Mesodermal cell (in vitro differentiated cells): ENCODE measurements at regions not wholly inside any gene's neighbourhood (a gene's known extent, or its start where the extent isn't known, plus 50 kb on each side); places are given as distances from the start of the nearest gene placed in this dataset.
"Not testable (repeated sequence)": the region's sequence is repeated elsewhere in the genome, so short reads cannot be mapped to it uniquely, and the experiment has no call there.

Source experiments
- H3K27ac ChIP-seq: 2 replicates; pipeline ENCODE4 v1.7.0; 2013; ENCODE audit warnings: mild to moderate bottlenecking, low read depth, low read length, moderate library complexity; ENCODE audit not compliant: severe bottlenecking
- H3K36me3 ChIP-seq: 2 replicates; pipeline ENCODE4 v1.7.1; 2013; ENCODE audit warnings: mild to moderate bottlenecking, low read length, moderate library complexity; ENCODE audit not compliant: control insufficient read depth, insufficient read depth
- H3K4me1 ChIP-seq: one replicate; pipeline ENCODE4 v1.7.1; 2013; ENCODE audit warnings: mild to moderate bottlenecking, low read length; ENCODE audit not compliant: insufficient read depth, control insufficient read depth, poor library complexity, severe bottlenecking
- H3K4me3 ChIP-seq: 2 replicates; pipeline ENCODE4 v1.7.0; 2013; ENCODE audit warnings: low read length, control low read depth, mild to moderate bottlenecking; ENCODE audit not compliant: insufficient read depth, poor library complexity, severe bottlenecking; ENCODE audit errors: extremely low read depth
- H3K9me3 ChIP-seq: 2 replicates; pipeline ENCODE4 v1.7.1; 2013; ENCODE audit warnings: mild to moderate bottlenecking, low read length, moderate library complexity; ENCODE audit not compliant: control insufficient read depth
- WGBS, 2 experiments: methylation state at CpG; one replicate each; pipeline ENCODE4 v1.1.5; 2013; ENCODE audit warnings: missing lambda C conversion rate in 2 of 2; ENCODE audit not compliant: insufficient coverage in 2 of 2; 5-methylcytosine and 5-hydroxymethylcytosine counted together

DNA sequence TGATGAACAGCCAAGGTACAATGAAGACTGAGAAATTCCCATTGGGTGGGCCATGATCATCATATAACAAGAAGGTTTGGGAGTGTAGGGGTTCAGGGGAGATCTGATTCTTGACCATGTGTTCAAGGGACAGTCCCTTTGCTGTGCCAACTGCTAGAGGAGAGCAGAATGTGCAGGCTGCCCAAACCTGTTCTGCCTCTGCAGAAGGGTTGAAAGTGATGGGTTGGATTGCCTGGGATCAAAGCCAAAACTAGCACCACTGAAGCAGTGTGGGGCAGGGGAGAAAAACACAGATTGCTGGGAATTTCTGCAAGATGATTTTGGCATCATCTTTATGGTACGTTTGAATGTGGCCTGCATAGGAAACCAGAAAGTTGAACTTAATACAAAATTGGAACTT is 303.9 kb downstream of the OTUD1 start:
- H3K4me3 ChIP-seq, result no peak overlapping the region
- no peaks in the 10 kb centered on the region for H3K9me3 ChIP-seq
- H3K4me1 ChIP-seq, result no peaks in the 10 kb centered on the region
- no peak overlapping the region for H3K27ac ChIP-seq
- H3K36me3 ChIP-seq, result no peaks in the 10 kb centered on the region
- WGBS, 2 experiments, result 83% methylated on average over 1 of the region's 1 CpG; no CpG with 5 or more reads in 1 of the 2 experiments

GRCh38 chr10:23754179-23754578 is 315.3 kb downstream of the OTUD1 start:
- H3K4me1 ChIP-seq, result no peaks in the 10 kb centered on the region
- H3K4me3 ChIP-seq, result no peak overlapping the region
- no peaks in the 10 kb centered on the region for H3K9me3 ChIP-seq
- no peaks in the 10 kb centered on the region for H3K36me3 ChIP-seq
- 86 to 100% methylated on average over 1 to 2 of the region's 2 CpGs for WGBS, 2 experiments
- no peak overlapping the region for H3K27ac ChIP-seq

DNA sequence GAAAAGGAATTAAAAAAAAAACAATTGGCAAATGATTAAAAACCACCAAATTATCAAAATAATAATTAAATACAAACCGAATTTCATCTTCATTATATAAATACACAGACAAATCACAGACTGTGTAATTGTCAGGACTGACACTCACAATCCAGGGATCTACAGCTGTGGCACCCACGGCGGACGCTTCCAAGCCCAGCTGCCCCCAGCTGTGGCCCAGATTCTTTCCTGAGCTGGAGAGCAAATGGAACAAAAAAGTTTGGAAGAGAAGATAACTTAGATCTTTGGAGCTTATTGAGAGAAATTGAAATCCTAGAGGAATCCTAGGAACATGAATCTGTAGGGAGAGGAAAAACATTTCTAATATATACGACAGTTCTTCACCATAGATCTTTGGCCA is 316.1 kb downstream of the OTUD1 start:
- H3K9me3 ChIP-seq, result no peaks in the 10 kb centered on the region
- WGBS, 2 experiments, result 90 to 100% methylated on average over 3 to 5 of the region's 5 CpGs
- no peak overlapping the region for H3K4me3 ChIP-seq
- no peaks in the 10 kb centered on the region for H3K36me3 ChIP-seq
- H3K27ac ChIP-seq, result no peak overlapping the region
- H3K4me1 ChIP-seq, result no peaks in the 10 kb centered on the region

GRCh38 chr10:23755556-23755955 is 316.7 kb downstream of the OTUD1 start:
- WGBS, 2 experiments, result 83 to 87% methylated on average over 2 to 3 of the region's 4 CpGs
- H3K9me3 ChIP-seq, result no peaks in the 10 kb centered on the region

DNA sequence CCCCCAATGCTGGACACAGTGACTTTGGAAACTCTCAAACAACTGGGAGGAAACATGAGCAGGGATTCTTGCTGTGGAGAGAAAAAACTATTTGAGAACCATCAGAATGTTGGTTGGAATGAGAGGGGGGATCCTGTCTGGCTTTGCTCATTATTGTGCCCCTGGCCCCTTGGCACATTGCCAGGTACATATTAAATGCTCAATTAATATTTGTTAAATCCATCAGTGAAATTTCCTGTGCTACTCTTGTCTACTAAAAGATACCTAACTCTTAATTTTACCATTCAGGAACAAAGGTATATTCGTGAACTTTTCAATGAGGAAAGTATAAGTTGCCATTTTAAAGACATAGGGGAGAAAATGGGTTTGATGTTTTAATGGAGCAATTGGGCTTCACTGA is 329.4 kb downstream of the OTUD1 start:
- no peak overlapping the region for H3K27ac ChIP-seq
- no peak overlapping the region for H3K4me3 ChIP-seq
- H3K9me3 ChIP-seq, result no peaks in the 10 kb centered on the region
- H3K36me3 ChIP-seq, result no peaks in the 10 kb centered on the region
- no peaks in the 10 kb centered on the region for H3K4me1 ChIP-seq
- WGBS, 2 experiments, result 100% methylated on average over 1 of the region's 1 CpG

More at GRCh38 chr10:23755556-23755955, 316.7 kb downstream of the OTUD1 start:
- Histone ChIP-seq H3K27ac (no peak overlapping the region), H3K36me3 (no peaks in the 10 kb centered on the region), H3K4me1 (no peaks in the 10 kb centered on the region), H3K4me3 (no peak overlapping the region)

DNA sequence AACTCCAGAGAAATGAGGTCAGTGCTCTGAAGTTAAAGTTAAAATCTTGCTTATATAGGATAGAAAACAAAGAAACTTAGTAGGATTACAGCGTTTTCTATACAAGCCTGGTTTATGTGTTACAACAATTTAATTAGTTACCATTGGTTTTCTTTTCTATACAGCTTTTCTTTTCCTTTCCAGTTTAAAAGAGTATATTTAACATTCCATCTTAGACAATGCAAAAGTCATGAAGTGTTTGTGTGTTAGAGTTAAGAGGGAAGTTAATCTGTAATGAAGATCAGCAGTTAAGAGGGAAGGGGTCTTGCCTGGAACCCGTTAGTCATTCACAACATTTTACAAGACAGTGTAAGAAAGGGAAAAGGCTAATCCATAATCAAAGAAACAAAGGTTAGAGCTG is 338.3 kb downstream of the OTUD1 start:
- Histone ChIP-seq H3K9me3 (no peaks in the 10 kb centered on the region), H3K27ac (peak overlapping the region; percentile 2), H3K36me3 (no peaks in the 10 kb centered on the region), H3K4me3 (no peak overlapping the region), H3K4me1 (no peaks in the 10 kb centered on the region)
- WGBS, 2 experiments, result no CpG with 5 or more reads among the region's 2 CpGs

GRCh38 chr10:23779301-23779700 is 340.4 kb downstream of the OTUD1 start:
- no peaks in the 10 kb centered on the region for H3K4me1 ChIP-seq
- H3K9me3 ChIP-seq, result no peaks in the 10 kb centered on the region
- H3K27ac ChIP-seq, result no peak overlapping the region
- H3K36me3 ChIP-seq, result no peaks in the 10 kb centered on the region
- H3K4me3 ChIP-seq, result no peak overlapping the region
- WGBS, 2 experiments, result 71% methylated on average over 1 of the region's 4 CpGs; no CpG with 5 or more reads in 1 of the 2 experiments

GRCh38 chr10:23780331-23780730 is 341.5 kb downstream of the OTUD1 start:
- Histone ChIP-seq H3K9me3 (no peaks in the 10 kb centered on the region), H3K27ac (no peak overlapping the region), H3K36me3 (no peaks in the 10 kb centered on the region), H3K4me3 (no peak overlapping the region), H3K4me1 (no peaks in the 10 kb centered on the region)
- no CpG with 5 or more reads among the region's 1 CpG for WGBS, 2 experiments

GRCh38 chr10:23786594-23786993 is 347.7 kb downstream of the OTUD1 start:
- WGBS, 2 experiments, result no CpG with 5 or more reads among the region's 1 CpG
- Histone ChIP-seq H3K36me3 (no peaks in the 10 kb centered on the region), H3K4me3 (no peak overlapping the region), H3K9me3 (no peaks in the 10 kb centered on the region), H3K4me1 (no peaks in the 10 kb centered on the region), H3K27ac (no peak overlapping the region)

DNA sequence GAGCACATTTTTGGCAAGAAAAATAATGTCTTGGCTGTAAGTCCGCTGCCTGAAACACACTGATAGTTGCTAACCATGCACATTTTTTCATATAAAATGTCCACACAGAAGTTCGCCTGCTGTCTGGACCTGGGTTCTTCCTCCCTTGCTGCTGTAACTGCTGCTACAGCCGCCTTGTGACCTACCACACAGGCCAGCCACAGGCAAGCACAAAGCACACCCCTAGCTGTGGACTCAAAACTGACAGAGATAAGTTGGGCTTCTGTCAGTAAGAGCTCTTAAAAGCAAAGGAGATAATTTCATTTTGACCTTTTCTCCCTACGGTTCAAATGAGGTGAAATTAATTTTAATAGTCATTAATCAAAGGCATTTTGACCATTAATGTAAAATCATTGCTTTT is 354.7 kb downstream of the OTUD1 start:
- Histone ChIP-seq H3K4me3 (no peak overlapping the region), H3K36me3 (no peaks in the 10 kb centered on the region), H3K9me3 (no peaks in the 10 kb centered on the region), H3K27ac (no peak overlapping the region), H3K4me1 (no peaks in the 10 kb centered on the region)
- WGBS, 2 experiments, result 70 to 100% methylated on average over 2 of the region's 4 CpGs

GRCh38 chr10:23797452-23797851 is 358.6 kb downstream of the OTUD1 start:
- H3K36me3 ChIP-seq, H3K4me3 ChIP-seq, H3K4me1 ChIP-seq, H3K9me3 ChIP-seq, H3K27ac ChIP-seq: not testable (repeated sequence)
- WGBS, 2 experiments, result 100% methylated on average over 1 of the region's 4 CpGs; no CpG with 5 or more reads in 1 of the 2 experiments
